HepG2 (cell line): ENCODE measurements at regions not wholly inside any gene's neighbourhood (a gene's known extent, or its start where the extent isn't known, plus 50 kb on each side); places are given as distances from the start of the nearest gene placed in this dataset.

Experiments
- EZH2 ChIP-seq: conservative IDR thresholded peaks from 2 replicates; pipeline ENCODE4 v1.6.1; 2012; ENCODE audit warnings: mild to moderate bottlenecking, low read depth, low read length, moderate library complexity
- HOXA7 ChIP-seq: sonication (generic); formaldehyde crosslinking; IDR thresholded peaks from 2 replicates; pipeline ENCODE4 v1.8.1; 2022; ENCODE audit warnings: mild to moderate bottlenecking, missing genetic modification reagents, moderate library complexity
- KDM5B ChIP-seq: sonication (generic); formaldehyde crosslinking; IDR thresholded peaks from 2 replicates; pipeline ENCODE4 v1.4.0; 2020; ENCODE audit warnings: missing genetic modification reagents, mild to moderate bottlenecking, borderline replicate concordance
- POGZ ChIP-seq: sonication (generic); formaldehyde crosslinking; IDR thresholded peaks from 2 replicates; pipeline ENCODE4 v1.4.0; 2020; ENCODE audit warnings: mild to moderate bottlenecking, missing genetic modification reagents
- STAT5B ChIP-seq: sonication (generic); formaldehyde crosslinking; IDR thresholded peaks from 2 replicates; pipeline ENCODE4 v1.4.0; 2020; ENCODE audit warnings: missing genetic modification reagents
- ZNF737 ChIP-seq: sonication (generic); formaldehyde crosslinking; IDR thresholded peaks from 2 replicates; pipeline ENCODE4 v1.5.0; 2020; ENCODE audit warnings: missing genetic modification reagents, mild to moderate bottlenecking, borderline replicate concordance

DNA sequence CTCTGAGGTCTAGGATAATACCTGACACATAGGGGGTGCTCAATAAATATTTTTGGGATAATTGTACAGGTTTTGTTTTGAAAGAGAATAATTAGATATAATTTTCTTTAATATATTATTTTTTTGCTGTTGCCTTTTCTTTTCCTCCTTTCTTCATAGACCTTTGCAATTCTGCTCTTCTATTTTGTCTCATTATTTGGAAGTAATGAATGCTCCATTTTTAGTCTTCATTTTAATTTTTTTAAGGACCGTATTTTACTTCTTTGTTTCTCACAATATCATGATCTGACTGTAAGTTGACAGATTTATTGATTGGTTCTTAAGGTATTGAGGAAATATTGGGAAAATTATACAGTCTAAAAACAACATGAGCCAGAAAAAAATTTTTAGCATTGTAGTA lies 150.5 kb upstream of the TMC3 start:
- TF ChIP-seq HOXA7 (CRISPR knock-in tag) (no peak), POGZ (CRISPR knock-in tag) (no peak), KDM5B (no peak), ZNF737 (CRISPR knock-in tag) (no peak), STAT5B (no peak), EZH2 (no peak)
